ENCODE measurements at regions not wholly inside any gene's neighbourhood (a gene's known extent, or its start where the extent isn't known, plus 50 kb on each side); places are given as distances from the start of the nearest gene placed in this dataset.
"Not testable (repeated sequence)": the region's sequence is repeated elsewhere in the genome, so short reads cannot be mapped to it uniquely, and the experiment has no call there.

DNA sequence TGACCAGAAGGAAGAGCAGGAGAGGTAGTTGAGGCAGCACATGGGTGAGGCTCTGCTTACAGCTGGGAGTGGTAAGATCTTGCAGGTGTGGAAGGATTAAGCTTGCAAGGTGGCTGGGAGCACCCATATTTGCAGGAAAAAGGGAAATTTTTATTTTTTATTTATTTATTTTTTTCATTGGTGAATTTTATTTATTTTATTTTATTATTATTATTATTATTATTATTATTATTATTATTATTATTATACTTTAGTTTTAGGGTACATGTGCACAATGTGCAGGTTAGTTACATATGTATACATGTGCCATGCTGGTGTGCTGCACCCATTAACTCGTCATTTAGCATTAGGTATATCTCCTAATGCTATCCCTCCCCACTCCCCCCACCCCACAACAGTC is 297.4 kb upstream of the BOD1L1 start:
- not testable (repeated sequence) for TF ChIP-seq POLR2A, POLR2AphosphoS5 (IDR thresholded peaks at IDR 0.05)
- TF ChIP-seq, protein P1, sequence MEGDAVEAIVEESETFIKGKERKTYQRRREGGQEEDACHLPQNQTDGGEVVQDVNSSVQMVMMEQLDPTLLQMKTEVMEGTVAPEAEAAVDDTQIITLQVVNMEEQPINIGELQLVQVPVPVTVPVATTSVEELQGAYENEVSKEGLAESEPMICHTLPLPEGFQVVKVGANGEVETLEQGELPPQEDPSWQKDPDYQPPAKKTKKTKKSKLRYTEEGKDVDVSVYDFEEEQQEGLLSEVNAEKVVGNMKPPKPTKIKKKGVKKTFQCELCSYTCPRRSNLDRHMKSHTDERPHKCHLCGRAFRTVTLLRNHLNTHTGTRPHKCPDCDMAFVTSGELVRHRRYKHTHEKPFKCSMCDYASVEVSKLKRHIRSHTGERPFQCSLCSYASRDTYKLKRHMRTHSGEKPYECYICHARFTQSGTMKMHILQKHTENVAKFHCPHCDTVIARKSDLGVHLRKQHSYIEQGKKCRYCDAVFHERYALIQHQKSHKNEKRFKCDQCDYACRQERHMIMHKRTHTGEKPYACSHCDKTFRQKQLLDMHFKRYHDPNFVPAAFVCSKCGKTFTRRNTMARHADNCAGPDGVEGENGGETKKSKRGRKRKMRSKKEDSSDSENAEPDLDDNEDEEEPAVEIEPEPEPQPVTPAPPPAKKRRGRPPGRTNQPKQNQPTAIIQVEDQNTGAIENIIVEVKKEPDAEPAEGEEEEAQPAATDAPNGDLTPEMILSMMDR (IDR thresholded peaks at IDR 0.05), result not testable (repeated sequence)
